ENCODE measurements at regions not wholly inside any gene's neighbourhood (a gene's known extent, or its start where the extent isn't known, plus 50 kb on each side); places are given as distances from the start of the nearest gene placed in this dataset.

DNA sequence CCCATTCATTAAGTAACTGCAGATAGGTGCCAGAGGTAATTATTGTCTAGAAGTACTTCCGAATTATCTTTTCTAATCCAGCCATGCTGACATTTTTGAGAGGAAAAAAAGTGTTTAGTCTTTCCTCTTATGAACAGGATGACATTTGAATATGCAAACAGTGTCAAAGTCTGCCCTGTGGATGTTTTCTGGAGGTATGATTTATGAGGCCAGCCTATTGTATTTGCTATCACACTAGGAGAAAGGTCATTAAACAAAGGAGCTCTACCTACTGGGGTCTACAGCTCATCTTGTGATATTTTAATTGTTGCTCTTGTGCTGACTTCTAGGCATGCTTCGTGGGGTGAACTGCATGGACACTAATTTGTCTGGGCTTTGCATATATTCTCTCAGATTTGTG is 559.7 kb upstream of the CAMK1G start:
- WGBS (ENCODE audit: insufficient coverage) = 100% methylated on average over 1 of the region's 2 CpGs
- TF ChIP-seq, protein P1, sequence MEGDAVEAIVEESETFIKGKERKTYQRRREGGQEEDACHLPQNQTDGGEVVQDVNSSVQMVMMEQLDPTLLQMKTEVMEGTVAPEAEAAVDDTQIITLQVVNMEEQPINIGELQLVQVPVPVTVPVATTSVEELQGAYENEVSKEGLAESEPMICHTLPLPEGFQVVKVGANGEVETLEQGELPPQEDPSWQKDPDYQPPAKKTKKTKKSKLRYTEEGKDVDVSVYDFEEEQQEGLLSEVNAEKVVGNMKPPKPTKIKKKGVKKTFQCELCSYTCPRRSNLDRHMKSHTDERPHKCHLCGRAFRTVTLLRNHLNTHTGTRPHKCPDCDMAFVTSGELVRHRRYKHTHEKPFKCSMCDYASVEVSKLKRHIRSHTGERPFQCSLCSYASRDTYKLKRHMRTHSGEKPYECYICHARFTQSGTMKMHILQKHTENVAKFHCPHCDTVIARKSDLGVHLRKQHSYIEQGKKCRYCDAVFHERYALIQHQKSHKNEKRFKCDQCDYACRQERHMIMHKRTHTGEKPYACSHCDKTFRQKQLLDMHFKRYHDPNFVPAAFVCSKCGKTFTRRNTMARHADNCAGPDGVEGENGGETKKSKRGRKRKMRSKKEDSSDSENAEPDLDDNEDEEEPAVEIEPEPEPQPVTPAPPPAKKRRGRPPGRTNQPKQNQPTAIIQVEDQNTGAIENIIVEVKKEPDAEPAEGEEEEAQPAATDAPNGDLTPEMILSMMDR (IDR thresholded peaks at IDR 0.05) = no peak

DNA sequence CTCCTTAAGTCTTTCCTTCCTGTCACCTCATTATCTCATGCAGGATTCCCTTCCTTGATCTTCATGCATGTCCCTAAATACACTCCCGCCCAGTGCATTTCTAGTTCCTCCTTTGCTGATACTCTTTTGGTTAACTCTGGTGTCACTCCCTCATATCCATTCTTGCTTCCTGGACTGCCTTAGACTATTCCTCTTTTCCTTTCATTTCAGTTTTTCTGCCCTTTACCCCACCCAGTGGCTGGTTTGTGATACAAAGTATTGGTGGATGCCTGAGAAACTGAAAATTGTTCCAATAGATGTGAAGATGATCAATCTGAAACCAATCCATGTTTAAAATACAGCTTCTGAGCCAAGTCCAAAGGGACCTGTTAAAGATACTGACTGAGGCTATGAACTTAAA is 553.8 kb upstream of the CAMK1G start:
- Histone ChIP-seq H3K36me3 (replicated peaks in 1 of 2; ENCODE audit: control insufficient read depth in 1 of 2, insufficient read depth in 2 of 2, low read length in 2 of 2) (no peaks in the 10 kb centered on the region), H3K4me3 (replicated peaks in 1 of 3; ENCODE audit: low read depth in 2 of 3, low read length in 3 of 3) (no peak overlapping the region), H2AFZ (ENCODE audit: insufficient read depth, low read depth, low read length, poor library complexity, severe bottlenecking) (no peak overlapping the region), H4K20me1 (ENCODE audit: insufficient read depth, low read length) (no peaks in the 10 kb centered on the region), H3K79me2 (ENCODE audit: insufficient read depth, low read length) (no peaks in the 10 kb centered on the region), H3K27me3 (ENCODE audit: control insufficient read depth in 2 of 2, insufficient read depth in 2 of 2, low read length in 2 of 2) (no peaks in the 10 kb centered on the region), H3K4me2 (replicated peaks; ENCODE audit: extremely low read depth, low read length, poor library complexity, severe bottlenecking) (no peak overlapping the region), H3K27ac (ENCODE audit: low read depth in 1 of 2, low read length in 2 of 2) (no peak overlapping the region), H3K9me3 (replicated peaks in 1 of 2; ENCODE audit: control insufficient read depth in 1 of 2, insufficient read depth in 1 of 2, low read length in 2 of 2) (no peaks in the 10 kb centered on the region), H3K9ac (ENCODE audit: insufficient read depth, low read length, poor library complexity, severe bottlenecking) (no peak overlapping the region), H3K4me1 (ENCODE audit: control insufficient read depth in 1 of 2, insufficient read depth in 2 of 2, low read length in 2 of 2) (no peaks in the 10 kb centered on the region)
- H3K9me3 Mint-ChIP-seq = peaks cover 0 to 8% (median 2%) of the 10 kb centered on the region in 7 donors
- H3K27me3 Mint-ChIP-seq (ENCODE audit: low read depth in 3 of 3) = peaks cover 0 to 8% (median 4%) of the 10 kb centered on the region in 3 donors
- 78% methylated on average over 1 of the region's 1 CpG for WGBS (ENCODE audit: insufficient coverage)
- H3K4me1 Mint-ChIP-seq = no peaks in the 10 kb centered on the region
- TF ChIP-seq, protein P1 (IDR thresholded peaks at IDR 0.05) = no peak
- no peak overlapping the region for H3K4me3 Mint-ChIP-seq
- no peak overlapping the region for H3K27ac Mint-ChIP-seq
- intact Hi-C loops (cut with micrococcal nuclease) = no loop called here
- DNase-seq = no peak
- no peaks in the 10 kb centered on the region for H3K36me3 Mint-ChIP-seq

More for the DNA sequence above, 559.7 kb upstream of the CAMK1G start:
- DNase-seq = no peak
- intact Hi-C loops (cut with micrococcal nuclease) = no loop called here
- Histone ChIP-seq H3K4me3 (replicated peaks in 1 of 3; ENCODE audit: low read depth in 2 of 3, low read length in 3 of 3) (no peak overlapping the region), H3K9ac (ENCODE audit: insufficient read depth, low read length, poor library complexity, severe bottlenecking) (no peak overlapping the region), H3K79me2 (ENCODE audit: insufficient read depth, low read length) (no peaks in the 10 kb centered on the region), H3K4me1 (ENCODE audit: control insufficient read depth in 1 of 2, insufficient read depth in 2 of 2, low read length in 2 of 2) (no peaks in the 10 kb centered on the region), H3K4me2 (replicated peaks; ENCODE audit: extremely low read depth, low read length, poor library complexity, severe bottlenecking) (no peak overlapping the region), H3K36me3 (replicated peaks in 1 of 2; ENCODE audit: control insufficient read depth in 1 of 2, insufficient read depth in 2 of 2, low read length in 2 of 2) (no peaks in the 10 kb centered on the region), H3K27ac (ENCODE audit: low read depth in 1 of 2, low read length in 2 of 2) (no peak overlapping the region), H3K9me3 (replicated peaks in 1 of 2; ENCODE audit: control insufficient read depth in 1 of 2, insufficient read depth in 1 of 2, low read length in 2 of 2) (peaks cover 7 to 10% of the 10 kb centered on the region in 2 donors), H2AFZ (ENCODE audit: insufficient read depth, low read depth, low read length, poor library complexity, severe bottlenecking) (no peak overlapping the region), H4K20me1 (ENCODE audit: insufficient read depth, low read length) (no peaks in the 10 kb centered on the region), H3K27me3 (ENCODE audit: control insufficient read depth in 2 of 2, insufficient read depth in 2 of 2, low read length in 2 of 2) (no peaks in the 10 kb centered on the region)
- Mint-ChIP-seq H3K9me3 (peaks cover 5 to 28% (median 16%) of the 10 kb centered on the region in 7 donors), H3K27ac (no peak overlapping the region), H3K27me3 (ENCODE audit: low read depth in 3 of 3) (peaks cover 0 to 2% (median 0%) of the 10 kb centered on the region in 3 donors), H3K36me3 (no peaks in the 10 kb centered on the region), H3K4me3 (no peak overlapping the region), H3K4me1 (no peaks in the 10 kb centered on the region)
